RWPE2 (cell line): ENCODE measurements at regions not wholly inside any gene's neighbourhood (a gene's known extent, or its start where the extent isn't known, plus 50 kb on each side); places are given as distances from the start of the nearest gene placed in this dataset.

Experiments
- ATAC-seq: fragments of 200-7000 bp; cut with Tn5 transposase; 3 replicates; pipeline ENCODE4 v1.9.1; 2021; ENCODE audit warnings: low read depth
- DNase-seq: peaks from one replicate; pipeline ENCODE4 v3.0.0-alpha.2; 2020; ENCODE audit warnings: low spot score
- H3K27ac ChIP-seq: fragments of 450-650 bp; 2 replicates; pipeline ENCODE4 v1.5.1; 2017; ENCODE audit warnings: mild to moderate bottlenecking; ENCODE audit not compliant: poor library complexity, severe bottlenecking
- H3K27me3 ChIP-seq: fragments of 250-450 bp; sonication (Bioruptor Pico); 2 replicates; pipeline ENCODE4 v1.5.1; 2021; ENCODE audit warnings: mild to moderate bottlenecking, moderate library complexity; ENCODE audit not compliant: insufficient read depth, poor library complexity, severe bottlenecking
- H3K36me3 ChIP-seq: fragments of 250-450 bp; sonication (Bioruptor Pico); 2 replicates; pipeline ENCODE4 v1.5.1; 2020; ENCODE audit warnings: low read depth, mild to moderate bottlenecking, moderate library complexity
- H3K4me1 ChIP-seq: fragments of 250-450 bp; sonication (Bioruptor Pico); 2 replicates; pipeline ENCODE4 v1.5.1; 2021; ENCODE audit warnings: mild to moderate bottlenecking, moderate library complexity; ENCODE audit not compliant: insufficient read depth, poor library complexity, severe bottlenecking
- H3K4me3 ChIP-seq: fragments of 250-450 bp; sonication (Bioruptor Pico); 2 replicates; pipeline ENCODE4 v1.5.1; 2021; ENCODE audit warnings: mild to moderate bottlenecking, moderate library complexity; ENCODE audit not compliant: severe bottlenecking
- H3K9me3 ChIP-seq: fragments of 250-450 bp; sonication (Bioruptor Pico); 2 replicates; pipeline ENCODE4 v1.5.1; 2021; ENCODE audit warnings: mild to moderate bottlenecking, moderate library complexity; ENCODE audit not compliant: severe bottlenecking
- CTCF ChIP-seq: fragments of 450-650 bp; IDR thresholded peaks from one replicate; pipeline ENCODE4 v1.5.1; 2017; ENCODE audit warnings: mild to moderate bottlenecking, moderate library complexity; ENCODE audit not compliant: poor library complexity, severe bottlenecking

GRCh38 chr14:87687420-87687819 lies 305.6 kb downstream of the GALC start:
- DNase-seq, result no peak
- Histone ChIP-seq H3K4me1 (no peaks in the 10 kb centered on the region), H3K9me3 (no peaks in the 10 kb centered on the region), H3K27ac (no peak overlapping the region), H3K27me3 (peaks cover 22% of the 10 kb centered on the region), H3K4me3 (no peak overlapping the region), H3K36me3 (no peaks in the 10 kb centered on the region)
- no peak for TF ChIP-seq CTCF
- ATAC-seq, result no peak

- H3K4me1 ChIP-seq, result no peaks in the 10 kb centered on the region
- no peak overlapping the region for H3K4me3 ChIP-seq
- DNase-seq (no peak), ATAC-seq (no peak)
- no peaks in the 10 kb centered on the region for H3K36me3 ChIP-seq
- H3K27ac ChIP-seq, result no peak overlapping the region
- TF ChIP-seq CTCF, result no peak
- H3K9me3 ChIP-seq, result no peaks in the 10 kb centered on the region
- H3K27me3 ChIP-seq, result peaks cover 22% of the 10 kb centered on the region
These were observed 306.2 kb downstream of the GALC start for GRCh38 chr14:87686746-87687145.

GRCh38 chr14:87679866-87680265 lies 313.1 kb downstream of the GALC start:
- no peak for ATAC-seq
- peaks cover 9% of the 10 kb centered on the region for H3K27me3 ChIP-seq
- no peak overlapping the region for H3K27ac ChIP-seq

GRCh38 chr14:87678624-87679023 lies 314.4 kb downstream of the GALC start:
- H3K9me3 ChIP-seq, result no peaks in the 10 kb centered on the region
- no peak for TF ChIP-seq CTCF
- no peaks in the 10 kb centered on the region for H3K36me3 ChIP-seq
- DNase-seq, result no peak
- no peak overlapping the region for H3K4me3 ChIP-seq
- H3K27me3 ChIP-seq, result peaks cover 9% of the 10 kb centered on the region
- H3K27ac ChIP-seq, result no peak overlapping the region
- H3K4me1 ChIP-seq, result no peaks in the 10 kb centered on the region
- no peak for ATAC-seq

More at GRCh38 chr14:87679866-87680265, 313.1 kb downstream of the GALC start:
- no peak for DNase-seq
- Histone ChIP-seq H3K4me1 (no peaks in the 10 kb centered on the region), H3K4me3 (no peak overlapping the region), H3K36me3 (no peaks in the 10 kb centered on the region), H3K9me3 (no peaks in the 10 kb centered on the region)
- no peak for TF ChIP-seq CTCF

- ATAC-seq (no peak; the same call in 2 of the 3 replicates), DNase-seq (no peak)
- Histone ChIP-seq H3K27ac (no peak overlapping the region), H3K4me1 (no peaks in the 10 kb centered on the region), H3K27me3 (peaks cover 13% of the 10 kb centered on the region), H3K4me3 (no peak overlapping the region), H3K9me3 (no peaks in the 10 kb centered on the region), H3K36me3 (no peaks in the 10 kb centered on the region)
- TF ChIP-seq CTCF, result no peak
These were observed 316.1 kb downstream of the GALC start for GRCh38 chr14:87676814-87677437.
